ENCODE measurements at regions not wholly inside any gene's neighbourhood (a gene's known extent, or its start where the extent isn't known, plus 50 kb on each side); places are given as distances from the start of the nearest gene placed in this dataset.

GRCh38 chr16:9422762-9423513 is 331.5 kb downstream of the HAPSTR1 start:
- TF ChIP-seq EZH2 (optimal IDR thresholded peaks at IDR 0.05; ENCODE audit: low read depth, low read length), result no peak
- TF ChIP-seq, protein P1, sequence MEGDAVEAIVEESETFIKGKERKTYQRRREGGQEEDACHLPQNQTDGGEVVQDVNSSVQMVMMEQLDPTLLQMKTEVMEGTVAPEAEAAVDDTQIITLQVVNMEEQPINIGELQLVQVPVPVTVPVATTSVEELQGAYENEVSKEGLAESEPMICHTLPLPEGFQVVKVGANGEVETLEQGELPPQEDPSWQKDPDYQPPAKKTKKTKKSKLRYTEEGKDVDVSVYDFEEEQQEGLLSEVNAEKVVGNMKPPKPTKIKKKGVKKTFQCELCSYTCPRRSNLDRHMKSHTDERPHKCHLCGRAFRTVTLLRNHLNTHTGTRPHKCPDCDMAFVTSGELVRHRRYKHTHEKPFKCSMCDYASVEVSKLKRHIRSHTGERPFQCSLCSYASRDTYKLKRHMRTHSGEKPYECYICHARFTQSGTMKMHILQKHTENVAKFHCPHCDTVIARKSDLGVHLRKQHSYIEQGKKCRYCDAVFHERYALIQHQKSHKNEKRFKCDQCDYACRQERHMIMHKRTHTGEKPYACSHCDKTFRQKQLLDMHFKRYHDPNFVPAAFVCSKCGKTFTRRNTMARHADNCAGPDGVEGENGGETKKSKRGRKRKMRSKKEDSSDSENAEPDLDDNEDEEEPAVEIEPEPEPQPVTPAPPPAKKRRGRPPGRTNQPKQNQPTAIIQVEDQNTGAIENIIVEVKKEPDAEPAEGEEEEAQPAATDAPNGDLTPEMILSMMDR (IDR thresholded peaks at IDR 0.05; ENCODE audit: low read length), result no peak
